ENCODE measurements at regions not wholly inside any gene's neighbourhood (a gene's known extent, or its start where the extent isn't known, plus 50 kb on each side); places are given as distances from the start of the nearest gene placed in this dataset.

GRCh38 chr16:60914334-60914733 lies 1121.9 kb downstream of the CDH8 start:
- TF ChIP-seq CTCF (IDR thresholded peaks at IDR 0.05) (no peak), POLR2A (IDR thresholded peaks at IDR 0.05) (no peak)

Data from testis (tissue), 2 donors.